OCI-LY3 (cell line): ENCODE measurements at regions not wholly inside any gene's neighbourhood (a gene's known extent, or its start where the extent isn't known, plus 50 kb on each side); places are given as distances from the start of the nearest gene placed in this dataset.

Experiments
- EZH2phosphoT487 ChIP-seq: fragments of 200-600 bp; shearing (Covaris generic); IDR thresholded peaks from 2 replicates; pipeline ENCODE4 v1.6.1; 2018; ENCODE audit warnings: antibody characterized with exemption, mixed run types, low read depth
- TF ChIP-seq, protein P1 (sequence below): fragments of 200-600, 300-600 bp; sonication (generic); IDR thresholded peaks from 2 replicates; pipeline ENCODE4 v1.5.1; 2014; ENCODE audit warnings: antibody characterized with exemption, low read length, low read depth

DNA sequence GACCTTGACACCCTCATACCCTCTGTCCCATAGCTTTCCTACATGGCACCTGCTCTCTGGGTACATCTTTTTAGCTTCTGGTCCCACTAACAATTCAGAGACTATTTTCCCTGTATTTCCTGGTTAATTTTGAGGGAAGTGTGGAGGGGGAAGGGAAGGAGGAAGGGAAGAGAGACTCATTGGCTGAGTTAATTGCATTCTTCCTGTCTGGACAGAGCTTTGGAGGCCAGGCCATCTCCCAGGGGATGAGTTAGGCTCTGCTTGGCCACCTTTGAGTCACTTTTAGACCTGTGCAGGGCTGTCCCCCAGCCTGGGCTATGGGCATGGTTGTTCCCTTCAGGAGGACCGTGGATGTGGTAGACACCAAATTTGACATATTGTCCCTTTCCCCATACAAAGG, 167.9 kb upstream of the PGRMC2 start:
- TF ChIP-seq, protein P1, sequence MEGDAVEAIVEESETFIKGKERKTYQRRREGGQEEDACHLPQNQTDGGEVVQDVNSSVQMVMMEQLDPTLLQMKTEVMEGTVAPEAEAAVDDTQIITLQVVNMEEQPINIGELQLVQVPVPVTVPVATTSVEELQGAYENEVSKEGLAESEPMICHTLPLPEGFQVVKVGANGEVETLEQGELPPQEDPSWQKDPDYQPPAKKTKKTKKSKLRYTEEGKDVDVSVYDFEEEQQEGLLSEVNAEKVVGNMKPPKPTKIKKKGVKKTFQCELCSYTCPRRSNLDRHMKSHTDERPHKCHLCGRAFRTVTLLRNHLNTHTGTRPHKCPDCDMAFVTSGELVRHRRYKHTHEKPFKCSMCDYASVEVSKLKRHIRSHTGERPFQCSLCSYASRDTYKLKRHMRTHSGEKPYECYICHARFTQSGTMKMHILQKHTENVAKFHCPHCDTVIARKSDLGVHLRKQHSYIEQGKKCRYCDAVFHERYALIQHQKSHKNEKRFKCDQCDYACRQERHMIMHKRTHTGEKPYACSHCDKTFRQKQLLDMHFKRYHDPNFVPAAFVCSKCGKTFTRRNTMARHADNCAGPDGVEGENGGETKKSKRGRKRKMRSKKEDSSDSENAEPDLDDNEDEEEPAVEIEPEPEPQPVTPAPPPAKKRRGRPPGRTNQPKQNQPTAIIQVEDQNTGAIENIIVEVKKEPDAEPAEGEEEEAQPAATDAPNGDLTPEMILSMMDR = no peak
- TF ChIP-seq EZH2phosphoT487 = no peak
